Parathyroid adenoma (tissue), 2 donors: ENCODE measurements at regions not wholly inside any gene's neighbourhood (a gene's known extent, or its start where the extent isn't known, plus 50 kb on each side); places are given as distances from the start of the nearest gene placed in this dataset.

Source experiments
- H2AFZ ChIP-seq: fragments of 300-600 bp; sonication (generic); one replicate; pipeline ENCODE4 v1.7.0; 2017; ENCODE audit warnings: antibody characterized with exemption, mild to moderate bottlenecking
- H3K27ac ChIP-seq: fragments of 300-600 bp; sonication (generic); one replicate; pipeline ENCODE4 v1.7.0; 2017
- H3K27me3 ChIP-seq: fragments of 300-600 bp; sonication (generic); one replicate; pipeline ENCODE4 v1.7.0; 2017; ENCODE audit warnings: low read length; ENCODE audit not compliant: control insufficient read depth, insufficient read depth
- H3K36me3 ChIP-seq: fragments of 300-600 bp; sonication (generic); one replicate; pipeline ENCODE4 v1.7.0; 2017; ENCODE audit warnings: low read length; ENCODE audit not compliant: control insufficient read depth, insufficient read depth
- H3K4me1 ChIP-seq: fragments of 300-600 bp; sonication (generic); one replicate; pipeline ENCODE4 v1.7.0; 2017; ENCODE audit warnings: control low read depth
- H3K4me2 ChIP-seq: fragments of 300-600 bp; sonication (generic); one replicate; pipeline ENCODE4 v1.7.0; 2017; ENCODE audit warnings: low read length
- H3K4me3 ChIP-seq: fragments of 300-600 bp; sonication (generic); one replicate; pipeline ENCODE4 v1.7.0; 2017; ENCODE audit warnings: low read depth, low read length
- H3K79me2 ChIP-seq: fragments of 300-600 bp; sonication (generic); one replicate; pipeline ENCODE4 v1.7.0; 2017; ENCODE audit warnings: control low read depth
- H3K9ac ChIP-seq: fragments of 300-600 bp; sonication (generic); one replicate; pipeline ENCODE4 v1.7.0; 2017; ENCODE audit warnings: mild to moderate bottlenecking
- H3K9me3 ChIP-seq: fragments of 300-600 bp; sonication (generic); one replicate; pipeline ENCODE4 v1.7.0; 2017; ENCODE audit warnings: low read length; ENCODE audit not compliant: control insufficient read depth
- CTCF ChIP-seq: fragments of 300-600 bp; sonication (generic); IDR thresholded peaks from one replicate; pipeline ENCODE4 v1.7.0; 2017; ENCODE audit warnings: antibody characterized with exemption, mild to moderate bottlenecking
- donor health status: primary hyperparathyroidism.

GRCh38 chr18:39564716-39565115 is 1999.1 kb upstream of the CELF4 start:
- TF ChIP-seq CTCF: no peak
- Histone ChIP-seq H3K9me3 (no peaks in the 10 kb centered on the region), H3K27ac (no peak overlapping the region), H3K4me2 (no peak overlapping the region), H3K9ac (no peak overlapping the region), H3K4me1 (no peaks in the 10 kb centered on the region), H3K4me3 (no peak overlapping the region), H2AFZ (no peak overlapping the region), H3K79me2 (no peaks in the 10 kb centered on the region), H3K27me3 (no peaks in the 10 kb centered on the region), H3K36me3 (no peaks in the 10 kb centered on the region)

- no peak for TF ChIP-seq CTCF
- no peak overlapping the region for H2AFZ ChIP-seq
- no peak overlapping the region for H3K27ac ChIP-seq
- H3K36me3 ChIP-seq: no peaks in the 10 kb centered on the region
- H3K4me3 ChIP-seq: no peak overlapping the region
- no peak overlapping the region for H3K4me2 ChIP-seq
- H3K79me2 ChIP-seq: no peaks in the 10 kb centered on the region
- H3K9ac ChIP-seq: no peak overlapping the region
- H3K27me3 ChIP-seq: no peaks in the 10 kb centered on the region
- H3K4me1 ChIP-seq: no peaks in the 10 kb centered on the region
- H3K9me3 ChIP-seq: no peaks in the 10 kb centered on the region
Observed at GRCh38 chr18:39561126-39561525, 1995.5 kb upstream of the CELF4 start.

- no peak overlapping the region for H3K9ac ChIP-seq
- no peak overlapping the region for H3K27ac ChIP-seq
- H3K9me3 ChIP-seq: no peaks in the 10 kb centered on the region
- no peaks in the 10 kb centered on the region for H3K36me3 ChIP-seq
- H3K4me2 ChIP-seq: no peak overlapping the region
- no peaks in the 10 kb centered on the region for H3K27me3 ChIP-seq
- TF ChIP-seq CTCF: no peak
- no peak overlapping the region for H3K4me3 ChIP-seq
- H2AFZ ChIP-seq: no peak overlapping the region
- H3K79me2 ChIP-seq: no peaks in the 10 kb centered on the region
- no peaks in the 10 kb centered on the region for H3K4me1 ChIP-seq
Observed at GRCh38 chr18:39558658-39559057, 1993.1 kb upstream of the CELF4 start.

GRCh38 chr18:39555496-39555895 is 1989.9 kb upstream of the CELF4 start:
- no peak overlapping the region for H3K27ac ChIP-seq
- H3K79me2 ChIP-seq: no peaks in the 10 kb centered on the region
- H2AFZ ChIP-seq: no peak overlapping the region
- no peak for TF ChIP-seq CTCF
- H3K36me3 ChIP-seq: no peaks in the 10 kb centered on the region
- no peaks in the 10 kb centered on the region for H3K27me3 ChIP-seq
- no peaks in the 10 kb centered on the region for H3K4me1 ChIP-seq
- H3K9ac ChIP-seq: no peak overlapping the region
- no peak overlapping the region for H3K4me3 ChIP-seq
- no peak overlapping the region for H3K4me2 ChIP-seq
- H3K9me3 ChIP-seq: no peaks in the 10 kb centered on the region

- TF ChIP-seq CTCF: no peak
Observed at GRCh38 chr18:39550701-39551100, 1985.1 kb upstream of the CELF4 start.

More at GRCh38 chr18:39550701-39551100, 1985.1 kb upstream of the CELF4 start:
- Histone ChIP-seq H3K27me3 (no peaks in the 10 kb centered on the region), H3K27ac (no peak overlapping the region), H3K9me3 (no peaks in the 10 kb centered on the region), H3K4me1 (no peaks in the 10 kb centered on the region), H3K9ac (no peak overlapping the region), H3K4me3 (no peak overlapping the region), H3K4me2 (no peak overlapping the region), H3K79me2 (no peaks in the 10 kb centered on the region), H3K36me3 (no peaks in the 10 kb centered on the region), H2AFZ (no peak overlapping the region)
